ENCODE measurements at regions not wholly inside any gene's neighbourhood (a gene's known extent, or its start where the extent isn't known, plus 50 kb on each side); places are given as distances from the start of the nearest gene placed in this dataset.
"Not testable (repeated sequence)": the region's sequence is repeated elsewhere in the genome, so short reads cannot be mapped to it uniquely, and the experiment has no call there.

DNA sequence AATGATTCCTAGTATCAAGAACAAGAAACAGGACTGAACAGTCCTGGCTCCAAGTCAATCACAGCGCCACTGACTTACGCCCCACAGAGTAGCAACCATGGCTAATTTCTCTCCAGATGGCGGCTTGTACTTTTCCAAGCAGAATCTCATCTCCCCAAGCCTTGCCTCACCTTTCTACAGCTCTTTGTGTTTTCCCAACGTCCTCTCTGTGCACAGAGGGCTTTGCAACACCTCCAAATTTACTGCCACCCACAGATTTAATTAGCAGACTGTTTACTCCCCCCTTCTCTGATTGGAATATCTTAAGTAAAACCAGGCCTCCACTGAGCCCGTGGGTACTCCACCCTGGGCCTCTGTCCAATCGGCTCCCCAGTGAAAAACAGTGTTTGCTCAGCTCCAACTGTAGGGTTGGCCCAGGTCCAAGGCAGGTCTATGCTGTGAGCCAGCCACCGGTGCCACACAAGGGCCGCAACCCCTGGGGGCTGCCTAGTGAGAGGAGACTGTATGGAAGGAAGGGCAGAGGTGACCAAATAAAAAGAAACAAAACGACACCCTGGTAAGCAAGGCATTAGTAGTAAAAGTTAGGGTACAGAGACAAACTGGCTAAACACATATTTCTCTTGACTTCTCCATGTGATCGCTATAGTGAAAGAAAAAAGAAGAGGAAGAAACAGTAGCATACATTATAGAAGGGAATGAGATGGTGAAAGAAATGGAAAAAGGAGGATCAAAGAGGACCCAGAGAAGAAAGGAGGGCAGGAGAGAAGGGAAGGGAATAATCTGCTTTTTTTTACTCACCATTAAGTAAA is 128.4 kb upstream of the SOD1 start:
- DNase-seq = no peak

DNA sequence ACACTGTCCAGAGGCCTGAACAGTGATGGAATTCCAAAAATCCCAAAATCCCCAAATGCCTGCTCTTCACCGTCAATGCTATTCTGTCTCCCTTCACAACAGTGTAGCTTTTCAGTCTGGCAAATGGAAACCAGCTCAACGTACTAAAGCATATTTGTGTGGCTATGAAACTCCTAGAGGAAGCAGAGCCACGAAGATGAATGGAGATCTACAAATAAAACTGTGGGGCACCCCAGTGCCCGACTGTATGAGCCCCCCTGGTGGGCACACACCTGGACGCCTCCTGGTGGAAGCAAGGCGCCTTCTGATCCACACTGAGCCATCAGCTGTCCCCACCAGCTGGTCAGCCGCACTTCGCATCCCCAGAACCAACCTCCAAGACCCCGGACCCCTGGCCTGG is 129.1 kb upstream of the SOD1 start:
- DNase-seq = no peak

DNA sequence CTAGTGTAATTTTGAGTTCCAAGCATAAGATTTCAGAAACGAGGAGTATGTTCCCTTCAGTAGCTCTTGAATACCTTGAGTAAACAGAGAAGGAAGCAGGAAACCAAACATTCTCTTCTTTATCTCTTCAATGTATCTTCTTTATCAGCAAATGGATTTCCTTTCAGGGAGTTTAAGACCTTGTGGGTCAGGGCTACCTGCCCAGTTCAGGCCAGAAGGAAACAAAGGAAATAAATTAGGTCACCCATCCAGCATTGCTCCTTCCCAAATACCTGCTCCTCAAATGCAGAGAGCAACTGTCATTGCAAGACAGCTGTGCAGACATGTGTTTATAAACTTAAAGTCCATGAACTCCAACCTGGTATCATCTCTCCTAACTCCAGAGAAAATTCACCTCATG is 130.1 kb upstream of the SOD1 start:
- DNase-seq = no peak

DNA sequence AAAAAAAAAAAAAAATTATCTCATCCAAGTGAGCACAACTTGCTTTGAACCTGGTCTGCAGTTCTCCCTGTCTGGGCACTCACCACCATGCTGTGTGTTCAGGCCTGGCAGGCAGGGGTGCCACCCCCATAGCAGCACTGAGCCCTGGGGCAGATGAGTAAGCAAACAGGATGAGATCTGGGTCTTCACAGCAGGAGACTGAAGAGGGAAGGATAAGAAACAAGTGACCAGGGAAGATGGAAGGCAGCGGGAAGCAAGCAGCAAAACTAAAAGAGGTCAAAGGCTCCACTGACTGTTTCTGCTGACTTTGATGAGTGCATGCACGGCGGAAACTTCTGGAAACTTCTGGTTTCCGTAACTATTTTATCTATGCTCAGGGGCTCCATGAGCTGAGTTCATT is 133.5 kb upstream of the SOD1 start:
- DNase-seq = no peak

DNA sequence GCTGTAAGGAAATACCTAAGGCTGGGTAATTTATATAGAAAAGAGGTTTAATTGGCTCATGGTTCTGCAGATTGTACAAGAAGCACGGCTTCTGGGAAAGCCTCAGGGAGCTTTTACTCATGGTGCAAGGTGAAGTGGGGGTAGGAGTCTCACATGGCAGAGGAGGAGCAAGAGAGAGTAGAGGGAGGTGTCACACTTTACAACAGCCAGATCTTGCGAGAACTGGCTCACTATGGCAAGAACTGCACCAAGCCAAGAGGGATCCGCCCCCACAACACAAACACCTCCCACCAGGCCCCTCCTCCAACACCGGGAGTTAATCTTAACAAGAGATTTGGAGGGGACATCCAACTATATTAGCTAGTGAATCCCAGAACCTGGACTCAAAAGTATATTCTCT is 135.4 kb upstream of the SOD1 start:
- no peak for DNase-seq

DNA sequence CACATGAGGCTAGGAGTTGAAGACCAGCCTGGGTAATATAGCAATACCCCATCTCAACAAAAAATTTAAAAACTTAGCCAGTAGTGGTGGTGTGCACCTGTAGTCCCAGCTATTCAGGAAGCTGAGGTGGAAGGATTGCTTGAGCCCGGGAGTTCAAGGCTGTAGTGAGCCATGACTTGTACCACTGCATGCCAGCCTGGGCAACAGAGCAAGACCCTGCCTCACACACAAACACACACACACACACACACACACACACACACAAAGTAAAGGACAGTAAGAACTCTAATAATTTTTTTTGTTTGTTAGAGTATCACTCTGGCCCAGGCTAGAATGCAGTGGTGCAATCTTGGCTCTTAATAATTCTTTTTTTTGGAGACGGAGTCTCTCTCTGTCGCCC is 138.0 kb upstream of the SOD1 start:
- DNase-seq = no peak

DNA sequence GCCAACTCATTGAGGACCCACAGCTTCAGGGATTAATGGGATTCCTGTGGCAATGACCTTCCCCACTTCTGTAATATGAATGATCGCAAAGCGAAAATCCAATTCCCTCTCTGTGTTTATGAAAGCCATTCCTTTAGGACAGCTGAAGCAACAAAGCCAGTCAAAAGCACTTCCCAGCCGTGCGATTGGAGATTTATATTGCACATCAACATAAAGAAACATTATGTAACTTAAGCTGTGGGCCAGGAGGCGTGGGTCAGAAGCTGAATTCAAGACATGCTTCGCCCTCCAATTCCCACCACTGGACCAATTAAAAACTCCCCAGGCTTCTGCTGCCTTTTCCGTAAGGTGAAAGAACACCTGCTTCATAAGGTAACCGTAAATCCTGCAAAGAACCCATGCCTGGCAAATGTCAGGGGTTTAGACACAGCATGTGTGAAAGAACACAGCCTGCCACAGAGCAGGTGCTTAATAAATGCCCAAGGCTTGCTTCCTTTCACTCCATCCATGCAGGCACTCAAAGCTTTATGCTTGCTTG is 138.9 kb upstream of the SOD1 start:
- no peak for DNase-seq

DNA sequence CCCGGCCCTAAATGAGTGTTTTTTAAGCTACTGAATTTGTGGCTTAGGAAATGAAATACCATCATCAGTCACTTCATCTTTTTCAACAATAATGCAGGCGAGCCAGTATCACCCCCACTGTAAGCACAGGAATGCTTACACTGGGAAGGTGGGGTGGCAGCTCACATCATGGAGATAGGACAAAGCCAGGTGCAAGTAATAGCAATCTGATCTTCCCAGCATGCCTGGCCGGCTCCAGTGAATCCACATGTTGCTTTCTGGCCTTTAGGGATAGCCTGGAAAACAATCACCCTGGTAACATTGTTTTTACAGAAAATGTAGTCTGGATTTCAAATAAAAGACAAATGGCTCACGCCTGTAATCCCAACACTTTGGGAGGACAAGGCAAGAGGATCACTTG is 140.9 kb upstream of the SOD1 start:
- DNase-seq = no peak

DNA sequence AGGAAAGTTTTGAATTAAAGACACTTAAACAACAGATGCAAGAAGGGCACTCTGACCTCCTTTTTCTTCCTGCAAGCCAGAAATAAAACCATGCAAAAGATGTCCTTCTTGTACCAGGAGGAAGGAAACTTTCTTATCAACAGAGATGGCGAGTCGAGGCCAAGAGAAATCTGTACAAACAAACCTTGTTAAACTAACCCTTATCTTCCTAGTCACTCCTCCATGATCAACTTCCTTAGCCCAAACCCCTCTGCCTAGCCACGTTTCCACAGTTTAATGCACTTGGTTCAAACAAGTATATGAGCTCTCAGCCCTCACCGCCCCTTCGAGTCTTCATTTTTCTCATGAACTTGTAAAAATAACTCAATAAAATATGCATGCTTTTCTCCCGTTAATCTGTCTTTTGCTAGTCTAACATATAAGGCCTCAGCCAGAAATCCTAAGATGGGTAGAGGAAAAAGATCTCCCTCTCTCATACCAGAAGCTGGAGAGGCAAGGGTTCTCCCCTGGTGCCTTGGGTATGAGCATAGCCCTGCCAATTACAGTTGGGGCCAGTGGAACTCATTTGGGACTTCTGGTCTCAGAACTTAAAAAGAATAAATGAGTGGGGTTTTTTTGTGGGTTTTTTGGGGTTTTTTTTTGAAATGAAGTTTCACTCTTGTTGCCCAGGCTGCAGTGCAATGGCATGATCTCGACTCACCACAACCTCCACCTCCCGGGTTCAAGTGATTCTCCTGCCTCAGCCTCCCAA is 141.7 kb upstream of the SOD1 start:
- no peak for DNase-seq

DNA sequence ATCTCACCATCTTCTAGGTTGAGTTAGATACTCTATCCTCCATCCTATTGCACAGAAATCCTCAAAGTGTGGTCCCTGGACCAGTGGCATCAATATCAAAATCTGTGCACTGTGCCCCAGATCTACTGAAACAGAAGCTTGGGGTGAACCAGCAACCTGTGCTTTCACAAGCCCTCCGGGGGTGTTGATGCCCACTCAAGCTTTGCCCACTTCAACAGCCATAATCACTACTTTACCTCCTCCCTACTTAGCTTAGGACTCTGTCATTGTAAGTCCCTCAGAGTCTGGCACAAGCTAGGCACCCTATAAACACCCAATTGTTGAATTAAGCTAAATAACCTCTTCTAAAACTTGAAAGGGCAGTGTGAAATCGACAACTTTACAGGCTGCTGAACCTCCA is 144.2 kb upstream of the SOD1 start:
- DNase-seq = no peak

DNA sequence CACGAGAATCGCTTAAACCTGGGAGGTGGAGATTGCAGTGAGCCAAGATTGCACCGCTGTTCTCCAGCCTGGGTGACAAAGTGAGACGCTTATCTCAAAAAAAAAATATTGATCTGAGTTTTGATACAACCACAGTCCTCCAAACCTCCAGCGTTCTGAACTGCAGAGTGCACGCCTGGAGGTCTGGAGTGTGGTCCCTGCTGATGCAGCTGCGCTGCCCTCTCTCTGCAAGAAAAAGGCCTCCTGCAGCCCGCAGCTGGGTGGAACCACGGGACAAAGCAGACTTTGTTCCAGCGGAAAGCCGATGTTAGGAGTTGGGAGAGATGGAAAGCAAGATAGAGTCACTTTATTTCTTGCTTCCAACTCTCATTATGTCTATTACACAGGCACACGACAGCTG is 144.9 kb upstream of the SOD1 start:
- DNase-seq = no peak

DNA sequence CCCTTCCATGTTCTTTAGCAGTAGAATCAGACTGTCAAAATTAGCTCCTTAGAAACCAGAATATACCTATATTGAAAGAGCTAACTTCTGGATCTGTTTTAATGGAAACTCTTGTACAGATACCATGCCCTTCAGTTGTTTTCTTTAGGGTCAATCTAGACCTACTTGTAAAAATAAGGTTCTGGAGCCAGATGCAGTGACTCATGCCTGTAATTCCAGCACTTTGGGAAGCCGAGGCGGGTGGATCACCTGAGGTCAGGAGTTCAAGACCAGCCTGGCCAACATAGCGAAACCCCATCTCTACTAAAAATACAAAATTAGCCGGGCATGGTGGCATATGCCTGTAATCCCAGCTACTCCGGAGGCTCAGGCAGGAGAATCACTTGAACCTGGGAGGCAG is 146.0 kb upstream of the SOD1 start:
- DNase-seq = not testable (repeated sequence)

DNA sequence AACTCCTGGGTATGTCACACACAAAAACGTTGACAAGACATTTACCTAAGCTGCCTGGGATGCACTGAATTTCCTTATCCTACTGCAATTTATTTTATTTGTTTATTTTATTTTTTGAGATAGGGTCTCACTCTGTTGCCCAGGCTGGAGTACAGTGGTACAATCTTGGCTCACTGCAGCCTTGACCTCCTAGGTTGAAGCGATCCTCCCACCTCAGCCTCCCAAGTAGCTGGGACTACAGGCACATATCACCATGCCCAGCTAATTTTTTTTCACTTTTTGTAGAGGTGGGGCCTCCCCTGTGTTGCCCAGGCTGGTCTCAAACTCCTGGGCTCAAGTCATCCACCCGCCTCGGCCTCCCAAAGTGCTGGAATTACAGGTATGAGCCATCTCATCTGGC is 147.5 kb upstream of the SOD1 start:
- not testable (repeated sequence) for DNase-seq

DNA sequence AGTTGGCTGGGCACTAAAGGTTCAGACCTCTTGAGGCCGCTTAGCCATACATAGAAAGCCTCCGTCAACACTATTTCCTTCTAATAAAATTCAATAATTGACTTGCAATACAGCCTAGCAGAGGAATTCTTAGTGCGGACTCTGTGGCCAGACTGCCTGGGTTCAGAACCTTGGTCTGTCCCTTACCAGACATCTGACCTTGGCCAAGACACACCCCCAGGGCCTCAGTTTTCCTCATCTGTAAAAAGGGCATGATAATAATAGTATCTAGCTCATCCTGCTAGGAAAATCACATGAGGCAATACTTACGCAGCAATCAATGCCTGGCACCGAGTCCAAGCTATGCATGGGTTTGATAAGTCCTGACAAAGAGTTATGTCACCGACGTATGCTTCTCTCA is 148.2 kb upstream of the SOD1 start:
- no peak for DNase-seq

DNA sequence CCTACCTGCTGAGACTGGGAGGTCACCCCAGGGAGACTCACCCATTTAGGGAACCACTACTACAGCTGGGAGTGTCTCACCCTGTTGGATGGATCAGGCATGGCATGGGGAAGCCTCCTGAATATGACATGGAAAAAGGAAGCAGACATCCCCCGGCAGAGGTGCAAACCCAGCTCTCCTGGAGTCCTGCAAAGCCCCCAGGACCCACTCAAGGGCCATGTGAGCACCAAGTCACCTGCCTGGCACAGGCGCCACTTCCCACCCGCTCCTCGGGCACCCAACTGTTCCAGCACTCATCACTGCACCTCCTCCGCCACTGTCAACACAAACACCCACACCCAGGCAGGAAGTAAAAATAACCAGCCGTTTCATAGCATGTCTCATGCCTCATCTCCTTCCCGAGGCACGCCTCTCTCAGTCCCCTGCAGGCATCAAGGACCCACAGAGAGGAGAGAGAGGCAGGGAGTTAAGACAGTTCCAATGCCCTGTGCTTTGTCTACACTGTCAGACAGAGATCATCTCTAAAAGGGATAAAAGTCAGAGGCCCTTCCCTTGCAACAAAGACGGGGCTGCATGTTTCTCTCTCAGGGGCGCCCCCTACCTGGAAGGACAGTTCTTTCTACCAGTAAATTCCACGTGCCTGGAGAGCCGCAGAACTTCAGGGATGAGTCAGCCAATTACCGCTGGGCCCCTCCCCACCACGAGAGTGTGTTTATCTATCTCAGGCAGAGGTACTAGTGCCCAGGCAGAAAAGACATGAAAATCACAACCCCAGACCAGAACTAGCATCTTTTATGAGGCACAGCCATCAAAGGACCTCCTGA is 150.1 kb upstream of the SOD1 start:
- DNase-seq = peak; percentile 93

DNA sequence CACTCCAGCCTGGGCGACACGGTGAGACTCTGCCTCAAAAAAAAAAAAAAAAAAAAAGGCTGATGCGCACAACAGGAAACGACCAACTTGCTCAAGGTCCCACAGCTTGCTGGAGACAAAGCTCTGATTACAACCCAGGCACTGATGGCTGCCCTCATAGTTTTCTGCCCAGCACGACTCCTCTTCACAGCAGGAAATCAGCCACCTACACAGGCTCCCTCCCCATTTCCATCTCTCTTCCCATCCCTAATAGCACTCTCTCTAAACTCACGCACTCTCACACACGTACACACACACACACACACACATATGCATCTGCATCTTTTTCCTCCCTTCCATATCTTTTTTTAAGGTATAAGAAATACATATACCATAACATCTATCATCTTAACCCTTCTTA is 153.5 kb upstream of the SOD1 start:
- no peak for DNase-seq

DNA sequence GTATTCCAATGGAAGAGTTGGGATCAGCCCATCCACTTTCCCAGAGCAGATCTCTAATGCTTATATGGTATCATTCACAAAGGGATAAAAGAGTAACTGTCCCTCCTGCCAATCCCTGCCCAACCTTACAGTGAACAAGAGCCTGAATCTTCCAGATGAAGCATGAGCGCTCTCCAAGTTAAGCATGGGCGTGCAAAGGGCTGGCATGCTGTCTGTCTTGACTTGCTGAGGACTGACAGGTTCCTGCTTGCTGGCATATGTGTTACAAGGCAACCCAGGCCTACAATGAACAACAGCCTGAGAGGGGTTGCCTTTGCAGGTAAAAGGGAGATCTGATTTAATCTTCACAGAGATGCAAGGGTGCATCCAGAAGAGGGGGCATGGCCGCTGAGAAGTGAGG is 155.6 kb upstream of the SOD1 start:
- no peak for DNase-seq

DNA sequence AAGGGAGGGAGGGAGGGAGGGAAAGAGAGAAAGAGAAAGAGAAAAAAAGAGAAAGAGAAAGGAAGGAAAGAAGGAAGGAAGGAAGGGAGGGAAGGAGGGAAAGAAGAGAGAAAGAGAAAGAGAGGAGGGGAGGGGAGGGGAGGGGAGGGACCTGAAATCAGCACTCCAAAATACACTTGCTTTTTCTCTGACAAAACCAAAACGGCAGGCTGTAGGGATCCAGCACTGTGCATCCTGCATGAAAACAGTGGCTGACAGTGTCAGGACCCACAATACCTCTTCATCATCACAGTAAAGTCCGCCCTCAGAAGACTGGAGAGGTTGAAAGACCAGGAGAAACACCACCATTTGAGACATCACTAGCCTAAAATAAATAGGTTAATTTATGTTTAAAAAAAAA is 156.0 kb upstream of the SOD1 start:
- DNase-seq = no peak

DNA sequence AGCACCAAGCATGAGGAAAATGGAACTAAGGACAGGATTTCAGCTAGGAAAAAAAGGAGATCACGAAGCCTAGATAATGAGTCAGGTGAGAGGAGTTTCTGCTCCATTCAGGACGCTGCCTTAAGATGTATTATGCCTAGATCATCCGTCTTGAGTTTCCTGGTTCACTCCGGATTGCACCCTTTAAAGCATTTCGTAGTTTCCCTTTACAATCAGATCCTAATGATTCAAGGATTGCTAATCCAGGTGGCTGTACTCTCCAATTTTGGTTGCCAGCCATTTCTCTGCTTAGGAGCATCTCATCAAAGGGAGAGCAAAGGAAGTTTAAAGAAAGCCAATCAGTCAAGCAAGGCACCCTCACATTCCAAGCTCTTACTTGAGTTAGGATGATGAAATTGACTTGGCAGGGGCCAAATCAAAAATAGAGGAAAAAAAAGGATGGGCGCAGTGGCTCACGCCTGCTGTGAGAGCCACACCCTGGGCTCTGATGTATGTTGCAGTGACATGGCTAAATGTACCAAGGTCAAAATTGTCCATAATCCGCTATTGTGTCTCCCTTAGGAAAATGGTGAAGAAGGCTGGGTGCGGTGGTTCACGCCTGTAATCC is 156.9 kb upstream of the SOD1 start:
- DNase-seq = no peak

DNA sequence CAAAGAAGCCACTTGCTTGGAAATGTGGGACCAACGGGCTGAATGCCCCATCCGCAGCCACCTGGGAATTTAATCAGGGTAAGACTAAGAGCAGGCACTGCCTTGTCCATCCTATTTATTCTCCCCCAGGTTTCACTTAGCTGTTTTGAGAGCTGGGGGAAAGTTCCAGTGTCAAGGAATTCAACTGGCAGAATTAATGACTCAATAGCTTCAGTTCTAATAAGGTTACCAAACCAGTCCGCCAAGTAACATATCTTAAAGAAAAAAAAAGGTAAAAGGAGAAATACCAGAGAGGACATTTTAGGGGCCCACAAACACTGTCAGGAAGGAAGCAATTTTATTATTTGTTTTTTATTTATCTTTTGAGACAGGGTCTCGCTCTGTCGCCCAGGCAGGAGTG is 157.6 kb upstream of the SOD1 start:
- no peak for DNase-seq

DNA sequence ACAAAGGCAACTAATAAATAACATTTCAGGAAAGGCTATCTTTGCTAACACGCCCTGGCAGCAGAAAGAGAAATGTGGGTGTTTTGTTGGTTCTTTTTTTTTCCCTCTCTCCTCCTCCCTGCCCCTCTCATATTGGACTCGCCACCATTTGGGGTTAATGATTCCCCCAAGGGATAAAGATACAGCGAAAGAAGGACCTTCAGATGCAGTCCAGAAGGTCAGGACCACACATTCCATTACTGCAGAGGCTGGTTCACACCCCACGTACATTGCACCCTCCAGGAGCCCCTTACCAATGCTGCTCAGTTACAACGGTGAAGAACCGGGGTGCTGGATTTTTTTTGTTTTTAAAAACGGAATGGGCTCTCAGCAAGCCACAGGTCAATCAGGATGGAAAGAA is 156.9 kb upstream of the TIAM1 start:
- DNase-seq = no peak

DNA sequence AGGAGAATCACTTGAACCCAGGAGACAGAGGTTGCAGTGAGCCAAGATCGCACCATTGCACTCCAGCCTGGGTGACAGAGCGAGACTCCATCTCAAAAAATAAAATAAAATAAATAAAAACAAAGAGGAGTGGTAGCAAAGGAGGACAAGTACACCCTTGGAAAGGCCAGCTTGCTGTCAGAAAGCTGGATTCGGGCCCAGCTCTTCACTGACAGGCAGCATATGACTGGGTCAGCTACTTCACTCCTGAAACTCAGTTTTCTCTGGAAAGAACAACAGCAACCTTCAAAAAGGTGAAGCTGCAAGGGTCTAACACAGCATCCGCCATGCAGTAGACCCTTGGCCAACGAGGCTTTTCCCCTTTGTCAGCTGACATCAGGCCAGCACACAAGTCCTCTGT is 156.0 kb upstream of the TIAM1 start:
- no peak for DNase-seq

DNA sequence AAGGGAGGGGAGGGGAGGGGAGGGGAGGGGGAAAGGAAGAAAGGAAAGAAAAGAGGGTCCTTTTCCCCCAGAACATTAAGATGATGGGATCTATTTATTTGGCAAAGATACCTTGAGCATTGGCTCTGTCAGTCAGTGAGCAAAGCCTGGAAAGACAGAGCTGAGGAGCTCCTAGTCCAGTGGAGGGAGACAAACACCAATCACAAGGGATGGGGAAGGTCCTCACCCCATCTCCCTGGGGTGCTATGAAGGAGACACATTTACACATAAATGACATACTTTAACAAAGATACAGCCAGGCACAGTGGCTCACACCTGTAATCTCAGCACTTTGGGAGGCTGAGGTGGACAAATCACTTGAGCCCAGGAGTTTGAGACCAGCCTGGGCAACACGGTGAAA is 154.9 kb upstream of the TIAM1 start:
- no peak for DNase-seq
